ENCODE measurements at regions not wholly inside any gene's neighbourhood (a gene's known extent, or its start where the extent isn't known, plus 50 kb on each side); places are given as distances from the start of the nearest gene placed in this dataset.
"Not testable (repeated sequence)": the region's sequence is repeated elsewhere in the genome, so short reads cannot be mapped to it uniquely, and the experiment has no call there.

DNA sequence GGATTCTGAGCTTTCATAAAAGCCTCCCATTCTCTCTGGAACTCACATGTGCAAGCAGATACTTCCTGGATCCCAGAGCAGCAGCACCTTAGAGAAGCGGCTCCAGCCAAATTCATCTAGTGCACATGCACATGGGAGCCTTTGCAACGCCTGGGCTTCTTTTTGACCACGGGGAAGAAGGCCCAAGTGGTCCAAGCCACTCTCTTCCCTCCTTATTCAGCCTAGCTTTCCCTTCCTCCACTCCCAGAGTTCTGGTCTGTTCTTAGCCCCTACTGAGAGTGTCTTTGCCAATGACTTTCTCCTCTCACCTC is 118.7 kb downstream of the ZNF365 start:
- Histone ChIP-seq H3K27me3 (no peaks in the 10 kb centered on the region), H3K4me1 (no peaks in the 10 kb centered on the region), H3K36me3 (no peaks in the 10 kb centered on the region), H3K4me3 (no peak overlapping the region), H3K9me3 (no peaks in the 10 kb centered on the region), H3K27ac (no peak overlapping the region)
- no peak for DNase-seq
- TF ChIP-seq, protein P1, sequence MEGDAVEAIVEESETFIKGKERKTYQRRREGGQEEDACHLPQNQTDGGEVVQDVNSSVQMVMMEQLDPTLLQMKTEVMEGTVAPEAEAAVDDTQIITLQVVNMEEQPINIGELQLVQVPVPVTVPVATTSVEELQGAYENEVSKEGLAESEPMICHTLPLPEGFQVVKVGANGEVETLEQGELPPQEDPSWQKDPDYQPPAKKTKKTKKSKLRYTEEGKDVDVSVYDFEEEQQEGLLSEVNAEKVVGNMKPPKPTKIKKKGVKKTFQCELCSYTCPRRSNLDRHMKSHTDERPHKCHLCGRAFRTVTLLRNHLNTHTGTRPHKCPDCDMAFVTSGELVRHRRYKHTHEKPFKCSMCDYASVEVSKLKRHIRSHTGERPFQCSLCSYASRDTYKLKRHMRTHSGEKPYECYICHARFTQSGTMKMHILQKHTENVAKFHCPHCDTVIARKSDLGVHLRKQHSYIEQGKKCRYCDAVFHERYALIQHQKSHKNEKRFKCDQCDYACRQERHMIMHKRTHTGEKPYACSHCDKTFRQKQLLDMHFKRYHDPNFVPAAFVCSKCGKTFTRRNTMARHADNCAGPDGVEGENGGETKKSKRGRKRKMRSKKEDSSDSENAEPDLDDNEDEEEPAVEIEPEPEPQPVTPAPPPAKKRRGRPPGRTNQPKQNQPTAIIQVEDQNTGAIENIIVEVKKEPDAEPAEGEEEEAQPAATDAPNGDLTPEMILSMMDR (IDR thresholded peaks at IDR 0.05), result no peak
- intact Hi-C loops (cut with DNase I; ENCODE audit: low total_unique reads), result no loop called here

DNA sequence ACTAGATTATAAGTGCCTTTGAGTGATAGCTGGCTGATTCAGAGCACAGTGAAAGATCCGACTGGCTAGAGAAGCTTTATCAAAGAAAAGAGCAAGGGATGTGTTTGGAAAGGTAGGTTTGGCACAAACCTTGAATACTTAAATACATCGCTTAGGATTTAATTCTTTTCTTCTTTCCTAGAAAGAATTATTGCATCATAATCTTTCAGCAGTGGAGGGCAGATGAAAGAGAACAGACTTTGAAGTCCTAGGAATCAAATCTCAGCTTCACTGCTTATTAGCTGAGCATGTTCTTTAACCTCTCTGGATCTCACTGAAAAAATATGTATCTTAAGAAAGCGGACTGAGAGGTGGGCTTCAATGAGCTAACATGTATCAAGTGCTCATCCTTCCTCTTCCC is 122.8 kb downstream of the ZNF365 start:
- intact Hi-C loops (cut with DNase I; ENCODE audit: low total_unique reads), result no loop called here
- DNase-seq, result no peak
- Histone ChIP-seq H3K27me3 (no peaks in the 10 kb centered on the region), H3K36me3 (no peaks in the 10 kb centered on the region), H3K4me1 (no peaks in the 10 kb centered on the region), H3K9me3 (no peaks in the 10 kb centered on the region), H3K4me3 (no peak overlapping the region), H3K27ac (no peak overlapping the region)
- TF ChIP-seq, protein P1 (IDR thresholded peaks at IDR 0.05), result no peak

DNA sequence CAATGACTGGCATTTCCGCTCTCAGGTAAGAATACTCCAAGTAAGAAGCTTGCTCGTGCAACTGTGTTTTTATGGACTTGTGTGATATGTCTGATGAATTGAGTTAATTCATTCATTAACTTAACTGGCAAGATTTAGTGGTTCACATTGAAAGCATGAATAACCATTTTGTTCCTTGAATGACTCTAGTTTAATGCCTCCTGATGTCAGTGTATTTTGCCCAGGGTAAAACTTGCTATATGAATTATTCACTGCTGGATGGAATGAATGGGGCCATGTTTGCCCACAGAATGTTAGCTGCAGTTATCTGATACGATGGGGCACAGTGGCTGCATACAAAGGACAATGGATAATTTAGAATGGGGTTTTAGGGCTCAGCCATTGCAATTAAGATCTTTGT is 124.1 kb downstream of the ZNF365 start:
- H3K9me3 ChIP-seq, result no peaks in the 10 kb centered on the region
- TF ChIP-seq, protein P1 (IDR thresholded peaks at IDR 0.05), result no peak
- no peaks in the 10 kb centered on the region for H3K27me3 ChIP-seq
- H3K4me1 ChIP-seq, result no peaks in the 10 kb centered on the region
- intact Hi-C loops (cut with DNase I; ENCODE audit: low total_unique reads), result no loop called here
- H3K36me3 ChIP-seq, result no peaks in the 10 kb centered on the region
- DNase-seq, result no peak
- no peak overlapping the region for H3K4me3 ChIP-seq
- no peak overlapping the region for H3K27ac ChIP-seq

DNA sequence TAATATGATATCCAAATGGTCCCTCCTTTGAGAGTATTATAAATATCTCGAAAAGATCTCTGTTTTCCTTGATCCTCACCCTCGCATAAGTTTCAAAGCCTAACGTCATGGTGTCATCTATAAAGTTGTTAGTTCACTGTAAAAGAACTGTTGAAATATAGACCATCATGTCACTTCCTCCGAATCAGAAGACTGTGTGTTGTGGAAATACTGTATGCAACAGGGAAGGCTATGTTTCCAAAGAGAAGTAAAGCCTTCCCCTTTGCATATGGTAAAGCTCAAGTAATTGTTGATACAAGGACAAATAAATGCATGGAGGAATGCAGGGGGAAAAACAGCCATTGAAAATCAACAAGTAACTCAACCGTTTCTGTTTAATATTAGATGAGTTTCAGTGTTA is 125.9 kb downstream of the ZNF365 start:
- H3K9me3 ChIP-seq; intact Hi-C loops (cut with DNase I; ENCODE audit: low total_unique reads); H3K4me1 ChIP-seq; H3K27ac ChIP-seq; H3K36me3 ChIP-seq; DNase-seq; H3K27me3 ChIP-seq; H3K4me3 ChIP-seq: not testable (repeated sequence)

DNA sequence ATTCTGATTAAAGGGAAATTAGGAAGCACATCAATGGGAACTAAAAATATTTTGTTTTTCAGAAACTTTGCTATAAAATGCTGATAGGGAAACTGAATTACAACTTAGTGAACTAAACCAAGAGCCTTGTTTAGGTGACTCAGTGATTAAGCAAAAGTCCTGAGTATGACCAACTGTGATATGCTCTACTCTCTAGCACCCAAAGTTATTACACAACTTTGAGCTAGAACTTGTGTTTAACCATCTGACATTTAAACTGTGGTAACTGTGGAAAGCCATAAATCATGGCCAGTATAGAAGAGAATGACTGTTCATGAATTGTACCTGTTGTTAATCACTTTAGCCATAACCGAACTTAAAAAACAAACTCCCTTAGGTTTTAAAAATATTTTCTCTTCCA is 127.4 kb downstream of the ZNF365 start:
- Histone ChIP-seq H3K36me3 (no peaks in the 10 kb centered on the region), H3K27ac (no peak overlapping the region), H3K9me3 (no peaks in the 10 kb centered on the region), H3K27me3 (no peaks in the 10 kb centered on the region), H3K4me1 (no peaks in the 10 kb centered on the region), H3K4me3 (no peak overlapping the region)
- intact Hi-C loops (cut with DNase I; ENCODE audit: low total_unique reads), result no loop called here
- TF ChIP-seq, protein P1 (IDR thresholded peaks at IDR 0.05), result no peak
- no peak for DNase-seq

DNA sequence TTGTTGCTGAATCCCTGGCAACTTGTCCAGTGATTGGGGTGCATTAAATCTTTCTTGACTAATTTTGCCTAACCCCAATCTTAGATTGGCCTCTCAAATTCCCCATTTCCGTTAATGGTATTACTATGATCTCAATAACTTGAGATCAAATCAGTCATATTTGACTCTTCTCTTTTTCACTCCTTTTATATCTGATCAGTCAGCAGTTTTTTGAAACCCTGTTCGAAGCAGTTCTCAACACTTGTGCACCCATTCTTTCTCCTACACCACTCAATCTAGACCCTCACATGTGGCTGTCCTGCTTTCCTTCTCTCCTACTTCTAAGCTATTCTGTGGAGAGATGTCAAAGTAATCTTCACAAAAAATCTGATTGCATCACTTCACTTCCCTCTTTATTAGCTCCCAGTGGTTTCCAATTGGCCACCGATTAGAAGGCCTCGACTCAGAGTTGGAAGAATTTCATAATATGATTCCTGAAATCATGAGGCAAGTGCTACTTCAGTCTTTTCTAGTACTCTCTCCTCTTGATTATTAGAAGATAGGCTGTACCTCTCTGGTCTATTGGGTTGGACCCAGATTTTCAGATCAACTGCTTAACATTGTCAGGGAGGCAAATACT is 128.9 kb downstream of the ZNF365 start:
- Histone ChIP-seq H3K36me3 (no peaks in the 10 kb centered on the region), H3K27me3 (no peaks in the 10 kb centered on the region), H3K4me1 (no peaks in the 10 kb centered on the region), H3K4me3 (no peak overlapping the region), H3K27ac (no peak overlapping the region), H3K9me3 (no peaks in the 10 kb centered on the region)
- intact Hi-C loops (cut with DNase I; ENCODE audit: low total_unique reads), result no loop called here
- peak in 1 of 2 donors; percentile 35 for DNase-seq
- TF ChIP-seq, protein P1 (IDR thresholded peaks at IDR 0.05), result no peak

All from tibial artery (tissue), 4 donors.